NCI-H128 (cell line): ENCODE measurements at regions not wholly inside any gene's neighbourhood (a gene's known extent, or its start where the extent isn't known, plus 50 kb on each side); places are given as distances from the start of the nearest gene placed in this dataset.

Experiments
- DNase-seq: peaks from one replicate; lab custom pipeline; 2025; ENCODE audit not compliant: unreplicated experiment; lab: John Stamatoyannopoulos, UW

GRCh38 chr14:51540364-51540763, 111.3 kb upstream of the FRMD6 start:
- no peak for DNase-seq

- DNase-seq: no peak
Measured at GRCh38 chr14:51544471-51544870, 107.2 kb upstream of the FRMD6 start.

- DNase-seq: no peak
Measured at GRCh38 chr14:51544901-51545300, 106.8 kb upstream of the FRMD6 start.

- DNase-seq: no peak
Measured at GRCh38 chr14:51545396-51545795, 106.3 kb upstream of the FRMD6 start.

GRCh38 chr14:51546099-51546498, 105.6 kb upstream of the FRMD6 start:
- DNase-seq: no peak

- DNase-seq: peak; percentile 88
Measured at GRCh38 chr14:51546603-51547258, 105.0 kb upstream of the FRMD6 start.

- DNase-seq: no peak
Measured at GRCh38 chr14:51547260-51547659, 104.5 kb upstream of the FRMD6 start.

GRCh38 chr14:51547701-51548100, 104.0 kb upstream of the FRMD6 start:
- DNase-seq: no peak

GRCh38 chr14:51548187-51548586, 103.5 kb upstream of the FRMD6 start:
- DNase-seq: no peak

GRCh38 chr14:51550636-51551035, 101.1 kb upstream of the FRMD6 start:
- DNase-seq: no peak

- no peak for DNase-seq
Measured at GRCh38 chr14:51552275-51552674, 99.4 kb upstream of the FRMD6 start.

GRCh38 chr14:51552768-51553404, 98.8 kb upstream of the FRMD6 start:
- DNase-seq: peak; percentile 2

GRCh38 chr14:51554339-51554920, 97.3 kb upstream of the FRMD6 start:
- DNase-seq: no peak

GRCh38 chr14:51554953-51555352, 96.8 kb upstream of the FRMD6 start:
- DNase-seq: no peak

- DNase-seq: no peak
Measured at GRCh38 chr14:51561141-51561540, 90.6 kb upstream of the FRMD6 start.

GRCh38 chr14:51562816-51563215, 88.9 kb upstream of the FRMD6 start:
- no peak for DNase-seq

GRCh38 chr14:51563560-51563959, 88.2 kb upstream of the FRMD6 start:
- no peak for DNase-seq

GRCh38 chr14:51564460-51564859, 87.2 kb upstream of the FRMD6 start:
- DNase-seq: no peak

GRCh38 chr14:51564986-51565604, 86.6 kb upstream of the FRMD6 start:
- no peak for DNase-seq

- no peak for DNase-seq
Measured at GRCh38 chr14:51566831-51567582, 84.7 kb upstream of the FRMD6 start.

GRCh38 chr14:51568366-51568765, 83.3 kb upstream of the FRMD6 start:
- DNase-seq: no peak
